CD4-positive, alpha-beta memory T cell (primary cell): ENCODE measurements at regions not wholly inside any gene's neighbourhood (a gene's known extent, or its start where the extent isn't known, plus 50 kb on each side); places are given as distances from the start of the nearest gene placed in this dataset.

ENCODE experiments used
- CTCF ChIA-PET: fragments of 350-600 bp; sonication (Branson Sonifier 250); formaldehyde crosslinking; loops from one replicate; lab custom pipeline; 2021; ENCODE audit warnings: inconsistent platforms; ENCODE audit not compliant: partially characterized antibody; lab: Charles Lee
- POLR2A ChIA-PET: fragments of 350-600 bp; sonication (Branson Sonifier 250); formaldehyde crosslinking; loops from one replicate; lab custom pipeline; 2021; ENCODE audit not compliant: partially characterized antibody; lab: Charles Lee
- DNase-seq, 5 donors: peaks; one replicate each; pipeline versions ENCODE4 v3.0.0 to v3.0.0-alpha.2; 2020 to 2022; ENCODE audit warnings: mixed read lengths in 1 of 5
- H3K27ac ChIP-seq: one replicate; pipeline ENCODE4 v1.7.0; 2013; ENCODE audit warnings: low read depth, low read length
- H3K27me3 ChIP-seq: 2 replicates; pipeline ENCODE4 v1.7.0; 2013; ENCODE audit warnings: mild to moderate bottlenecking, low read length, moderate library complexity; ENCODE audit not compliant: insufficient read depth
- H3K36me3 ChIP-seq: 2 replicates; pipeline ENCODE4 v1.7.0; 2013; ENCODE audit warnings: mild to moderate bottlenecking, low read length, moderate library complexity; ENCODE audit not compliant: insufficient read depth
- H3K4me1 ChIP-seq: 2 replicates; pipeline ENCODE4 v1.7.0; 2013; ENCODE audit warnings: mild to moderate bottlenecking, low read length, moderate library complexity; ENCODE audit not compliant: insufficient read depth
- H3K4me3 ChIP-seq, 2 donors: one replicate each; pipeline ENCODE4 v1.7.0; 2013; ENCODE audit warnings: low read length in 2 of 2, mild to moderate bottlenecking in 1 of 2
- H3K9me3 ChIP-seq, 2 donors: one replicate each; pipeline ENCODE4 v1.7.0; 2013; ENCODE audit warnings: low read length in 2 of 2, control low read depth in 1 of 2; ENCODE audit not compliant: control insufficient read depth in 1 of 2
- H3K27ac Mint-ChIP-seq, 7 donors: one replicate each; pipeline ENCODE4 v1.8.0; 2020 to 2021; ENCODE audit warnings: mixed read lengths in 7 of 7, mild to moderate bottlenecking in 6 of 7, inconsistent platforms in 3 of 7, moderate library complexity in 3 of 7
- H3K27me3 Mint-ChIP-seq, 2 donors: one replicate each; pipeline ENCODE4 v1.8.0; 2020 to 2021; ENCODE audit warnings: mixed read lengths in 2 of 2
- H3K36me3 Mint-ChIP-seq, 2 donors: one replicate each; pipeline ENCODE4 v1.8.0; 2020 to 2021; ENCODE audit warnings: mixed read lengths in 2 of 2, inconsistent platforms in 1 of 2, mild to moderate bottlenecking in 1 of 2
- H3K4me1 Mint-ChIP-seq, 4 donors: one replicate each; pipeline ENCODE4 v1.8.0; 2020 to 2021; ENCODE audit warnings: mixed read lengths in 4 of 4, mild to moderate bottlenecking in 1 of 4
- H3K4me3 Mint-ChIP-seq, 8 donors: one replicate each; pipeline ENCODE4 v1.8.0; 2020 to 2021; ENCODE audit warnings: mixed read lengths in 8 of 8, mild to moderate bottlenecking in 7 of 8, moderate library complexity in 6 of 8, inconsistent platforms in 3 of 8
- H3K9me3 Mint-ChIP-seq, 8 donors: one replicate each; pipeline ENCODE4 v1.8.0; 2020 to 2021; ENCODE audit warnings: mixed read lengths in 8 of 8, mild to moderate bottlenecking in 5 of 8, inconsistent platforms in 3 of 8, moderate library complexity in 1 of 8
- intact Hi-C: fragments of 100-400 bp; cut with micrococcal nuclease; formaldehyde crosslinking; loops from one replicate; pipeline ENCODE4 v1.15.1; 2023

GRCh38 chr9:107862323-107862722 lies 372.8 kb upstream of the KLF4 start:
- H3K27me3 Mint-ChIP-seq, result no peaks in the 10 kb centered on the region

GRCh38 chr9:107861075-107861474 lies 371.5 kb upstream of the KLF4 start:
- Mint-ChIP-seq H3K36me3 (no peaks in the 10 kb centered on the region), H3K4me3 (no peak overlapping the region), H3K27ac (no peak overlapping the region), H3K4me1 (no peaks in the 10 kb centered on the region), H3K9me3 (peaks cover 0 to 11% (median 6%) of the 10 kb centered on the region in 8 donors), H3K27me3 (no peaks in the 10 kb centered on the region)
- Histone ChIP-seq H3K36me3 (no peaks in the 10 kb centered on the region), H3K27ac (no peak overlapping the region), H3K4me3 (no peak overlapping the region), H3K4me1 (no peaks in the 10 kb centered on the region), H3K9me3 (no peaks in the 10 kb centered on the region), H3K27me3 (no peaks in the 10 kb centered on the region)
- ChIA-PET POLR2A (no interaction called here), CTCF (no interaction called here)
- DNase-seq, result no peak
- intact Hi-C loops, result no loop called here

More at GRCh38 chr9:107862323-107862722, 372.8 kb upstream of the KLF4 start:
- no peaks in the 10 kb centered on the region for H3K36me3 ChIP-seq
- CTCF ChIA-PET, result no interaction called here
- intact Hi-C loops, result no loop called here
- H3K27ac Mint-ChIP-seq, result no peak overlapping the region
- no peak overlapping the region for H3K27ac ChIP-seq
- no peaks in the 10 kb centered on the region for H3K4me1 ChIP-seq
- H3K27me3 ChIP-seq, result no peaks in the 10 kb centered on the region
- POLR2A ChIA-PET, result no interaction called here
- H3K4me3 Mint-ChIP-seq, result no peak overlapping the region
- H3K9me3 ChIP-seq, result no peaks in the 10 kb centered on the region
- no peak for DNase-seq
- peaks cover 0 to 13% (median 4%) of the 10 kb centered on the region in 8 donors for H3K9me3 Mint-ChIP-seq
- H3K36me3 Mint-ChIP-seq, result no peaks in the 10 kb centered on the region
- no peaks in the 10 kb centered on the region for H3K4me1 Mint-ChIP-seq
- no peak overlapping the region for H3K4me3 ChIP-seq

GRCh38 chr9:107858260-107858659 lies 368.7 kb upstream of the KLF4 start:
- H3K27me3 ChIP-seq, result no peaks in the 10 kb centered on the region
- peaks cover 0 to 21% (median 10%) of the 10 kb centered on the region in 8 donors for H3K9me3 Mint-ChIP-seq
- no peak for DNase-seq
- H3K27ac Mint-ChIP-seq, result no peak overlapping the region
- no peaks in the 10 kb centered on the region for H3K27me3 Mint-ChIP-seq
- ChIA-PET CTCF (no interaction called here), POLR2A (no interaction called here)
- H3K4me1 ChIP-seq, result no peaks in the 10 kb centered on the region
- no peaks in the 10 kb centered on the region for H3K36me3 Mint-ChIP-seq
- no peak overlapping the region for H3K27ac ChIP-seq
- intact Hi-C loops, result no loop called here
- no peak overlapping the region for H3K4me3 Mint-ChIP-seq
- no peaks in the 10 kb centered on the region for H3K36me3 ChIP-seq
- H3K9me3 ChIP-seq, result peaks cover 0 to 5% of the 10 kb centered on the region in 2 donors
- H3K4me1 Mint-ChIP-seq, result no peaks in the 10 kb centered on the region
- H3K4me3 ChIP-seq, result no peak overlapping the region

GRCh38 chr9:107856633-107857032 lies 367.1 kb upstream of the KLF4 start:
- intact Hi-C loops, result no loop called here

GRCh38 chr9:107855164-107855563 lies 365.6 kb upstream of the KLF4 start:
- Mint-ChIP-seq H3K27me3 (no peaks in the 10 kb centered on the region), H3K36me3 (no peaks in the 10 kb centered on the region), H3K4me3 (no peak overlapping the region), H3K27ac (no peak overlapping the region), H3K4me1 (no peaks in the 10 kb centered on the region), H3K9me3 (peaks cover 0 to 26% (median 12%) of the 10 kb centered on the region in 8 donors)
- no peaks in the 10 kb centered on the region for H3K4me1 ChIP-seq
- DNase-seq, result no peak
- H3K27ac ChIP-seq, result no peak overlapping the region
- CTCF ChIA-PET, result no interaction called here
- H3K4me3 ChIP-seq, result no peak overlapping the region
- no peaks in the 10 kb centered on the region for H3K36me3 ChIP-seq
- H3K27me3 ChIP-seq, result no peaks in the 10 kb centered on the region
- H3K9me3 ChIP-seq, result peaks cover 0 to 5% of the 10 kb centered on the region in 2 donors
- intact Hi-C loops, result no loop called here
- POLR2A ChIA-PET, result no interaction called here

More at GRCh38 chr9:107856633-107857032, 367.1 kb upstream of the KLF4 start:
- H3K4me1 Mint-ChIP-seq, result no peaks in the 10 kb centered on the region
- ChIA-PET CTCF (no interaction called here), POLR2A (no interaction called here)
- no peak overlapping the region for H3K27ac Mint-ChIP-seq
- peaks cover 0 to 21% (median 12%) of the 10 kb centered on the region in 8 donors for H3K9me3 Mint-ChIP-seq
- H3K4me1 ChIP-seq, result no peaks in the 10 kb centered on the region
- H3K27ac ChIP-seq, result no peak overlapping the region
- H3K36me3 ChIP-seq, result no peaks in the 10 kb centered on the region
- no peak for DNase-seq
- no peaks in the 10 kb centered on the region for H3K27me3 ChIP-seq
- H3K4me3 ChIP-seq, result no peak overlapping the region
- no peaks in the 10 kb centered on the region for H3K36me3 Mint-ChIP-seq
- H3K9me3 ChIP-seq, result peaks cover 0 to 5% of the 10 kb centered on the region in 2 donors
- no peak overlapping the region for H3K4me3 Mint-ChIP-seq
- no peaks in the 10 kb centered on the region for H3K27me3 Mint-ChIP-seq

GRCh38 chr9:107853461-107853860 lies 363.9 kb upstream of the KLF4 start:
- intact Hi-C loops, result no loop called here
- peaks cover 0 to 23% (median 11%) of the 10 kb centered on the region in 8 donors for H3K9me3 Mint-ChIP-seq

GRCh38 chr9:107852891-107853290 lies 363.3 kb upstream of the KLF4 start:
- intact Hi-C loops, result no loop called here

More at GRCh38 chr9:107853461-107853860, 363.9 kb upstream of the KLF4 start:
- Mint-ChIP-seq H3K27me3 (no peaks in the 10 kb centered on the region), H3K4me1 (no peaks in the 10 kb centered on the region), H3K36me3 (no peaks in the 10 kb centered on the region), H3K4me3 (no peak overlapping the region), H3K27ac (no peak overlapping the region)
- Histone ChIP-seq H3K27ac (no peak overlapping the region), H3K4me1 (no peaks in the 10 kb centered on the region), H3K36me3 (no peaks in the 10 kb centered on the region), H3K4me3 (no peak overlapping the region), H3K27me3 (no peaks in the 10 kb centered on the region), H3K9me3 (peaks cover 0 to 5% of the 10 kb centered on the region in 2 donors)
- ChIA-PET POLR2A (no interaction called here), CTCF (no interaction called here)
- DNase-seq, result no peak

GRCh38 chr9:107850653-107851052 lies 361.1 kb upstream of the KLF4 start:
- H3K4me1 Mint-ChIP-seq, result no peaks in the 10 kb centered on the region
- POLR2A ChIA-PET, result no interaction called here
- peaks cover 0 to 19% (median 7%) of the 10 kb centered on the region in 8 donors for H3K9me3 Mint-ChIP-seq
- Histone ChIP-seq H3K27ac (no peak overlapping the region), H3K4me3 (no peak overlapping the region), H3K36me3 (no peaks in the 10 kb centered on the region), H3K4me1 (no peaks in the 10 kb centered on the region), H3K27me3 (no peaks in the 10 kb centered on the region), H3K9me3 (peaks cover 0 to 5% of the 10 kb centered on the region in 2 donors)
- no peaks in the 10 kb centered on the region for H3K36me3 Mint-ChIP-seq
- no peak overlapping the region for H3K4me3 Mint-ChIP-seq
- H3K27me3 Mint-ChIP-seq, result no peaks in the 10 kb centered on the region
- no peak for DNase-seq
- H3K27ac Mint-ChIP-seq, result no peak overlapping the region
- CTCF ChIA-PET, result no interaction called here
- intact Hi-C loops, result no loop called here

More at GRCh38 chr9:107852891-107853290, 363.3 kb upstream of the KLF4 start:
- Histone ChIP-seq H3K4me1 (no peaks in the 10 kb centered on the region), H3K4me3 (no peak overlapping the region), H3K9me3 (peaks cover 0 to 5% of the 10 kb centered on the region in 2 donors), H3K36me3 (no peaks in the 10 kb centered on the region), H3K27me3 (no peaks in the 10 kb centered on the region), H3K27ac (no peak overlapping the region)
- Mint-ChIP-seq H3K36me3 (no peaks in the 10 kb centered on the region), H3K4me3 (no peak overlapping the region), H3K27me3 (no peaks in the 10 kb centered on the region), H3K9me3 (peaks cover 0 to 23% (median 10%) of the 10 kb centered on the region in 8 donors), H3K4me1 (no peaks in the 10 kb centered on the region), H3K27ac (no peak overlapping the region)
- CTCF ChIA-PET, result no interaction called here
- POLR2A ChIA-PET, result no interaction called here
- DNase-seq, result no peak
